ENCODE measurements at regions not wholly inside any gene's neighbourhood (a gene's known extent, or its start where the extent isn't known, plus 50 kb on each side); places are given as distances from the start of the nearest gene placed in this dataset.

- TF ChIP-seq SNAI2 (CRISPR knock-in tag; IDR thresholded peaks at IDR 0.05) (no peak), ZC3H10 (CRISPR knock-in tag; IDR thresholded peaks at IDR 0.05) (no peak), PPARA (CRISPR knock-in tag; IDR thresholded peaks at IDR 0.05; ENCODE audit: borderline replicate concordance) (no peak), GLIS3 (CRISPR knock-in tag; IDR thresholded peaks at IDR 0.05) (no peak), OSR1 (CRISPR knock-in tag; IDR thresholded peaks at IDR 0.05) (no peak), POU6F1 (CRISPR knock-in tag; IDR thresholded peaks at IDR 0.05; ENCODE audit: borderline replicate concordance, low read depth) (no peak), PATZ1 (CRISPR knock-in tag; IDR thresholded peaks at IDR 0.05; ENCODE audit: borderline replicate concordance) (no peak), CREB5 (CRISPR knock-in tag; IDR thresholded peaks at IDR 0.05; ENCODE audit: low read depth) (no peak), ZFP30 (CRISPR knock-in tag; IDR thresholded peaks at IDR 0.05) (no peak), ARNTL (CRISPR knock-in tag; IDR thresholded peaks at IDR 0.05; ENCODE audit: borderline replicate concordance, low read depth) (no peak)
- ATAC-seq, result no peak
Measured at GRCh38 chr6:155599160-155599559, 143.5 kb upstream of the NOX3 start.

- ATAC-seq, result no peak
- no peak for TF ChIP-seq ZNF565 (CRISPR knock-in tag; conservative IDR thresholded peaks at IDR 0.05; ENCODE audit: low read depth)
- no peak for TF ChIP-seq ESRRG (CRISPR knock-in tag; IDR thresholded peaks at IDR 0.05)
- TF ChIP-seq RARB (CRISPR knock-in tag; IDR thresholded peaks at IDR 0.05), result no peak
- no peak for TF ChIP-seq ZNF70 (CRISPR knock-in tag; IDR thresholded peaks at IDR 0.05)
- TF ChIP-seq GLIS3 (CRISPR knock-in tag; IDR thresholded peaks at IDR 0.05), result no peak
- no peak for TF ChIP-seq CREB5 (CRISPR knock-in tag; IDR thresholded peaks at IDR 0.05; ENCODE audit: low read depth)
- TF ChIP-seq TSHZ2 (CRISPR knock-in tag; IDR thresholded peaks at IDR 0.05), result no peak
- no peak for TF ChIP-seq PATZ1 (CRISPR knock-in tag; IDR thresholded peaks at IDR 0.05; ENCODE audit: borderline replicate concordance)
- no peak for TF ChIP-seq CSRNP3 (CRISPR knock-in tag; IDR thresholded peaks at IDR 0.05)
- no peak for TF ChIP-seq ZC3H10 (CRISPR knock-in tag; IDR thresholded peaks at IDR 0.05)
- TF ChIP-seq ISL1 (CRISPR knock-in tag; IDR thresholded peaks at IDR 0.05), result no peak
- TF ChIP-seq OSR1 (CRISPR knock-in tag; IDR thresholded peaks at IDR 0.05), result no peak
- TF ChIP-seq TOX (CRISPR knock-in tag; IDR thresholded peaks at IDR 0.05; ENCODE audit: borderline replicate concordance), result no peak
- TF ChIP-seq POU6F1 (CRISPR knock-in tag; IDR thresholded peaks at IDR 0.05; ENCODE audit: borderline replicate concordance, low read depth), result no peak
- TF ChIP-seq CSDC2 (CRISPR knock-in tag; IDR thresholded peaks at IDR 0.05), result no peak
- no peak for TF ChIP-seq ZFP3 (CRISPR knock-in tag; IDR thresholded peaks at IDR 0.05)
- no peak for TF ChIP-seq ZNF8 (CRISPR knock-in tag; IDR thresholded peaks at IDR 0.05)
Measured at GRCh38 chr6:155595284-155595683, 139.6 kb upstream of the NOX3 start.
